Small intestine (tissue), 7 donors: ENCODE measurements at regions not wholly inside any gene's neighbourhood (a gene's known extent, or its start where the extent isn't known, plus 50 kb on each side); places are given as distances from the start of the nearest gene placed in this dataset.
A peak's percentile ranks its signal among the peaks of the same experiment; 100 is the strongest.
"Not testable (repeated sequence)": the region's sequence is repeated elsewhere in the genome, so short reads cannot be mapped to it uniquely, and the experiment has no call there.

Source experiments
- DNase-seq, 2 donors: peaks; one replicate each; pipeline versions ENCODE4 v3.0.0 to v3.0.0-alpha.2; 2013
- FAIRE-seq: peaks from 2 replicates; lab custom pipeline; 2012; peaks lifted over from hg19 to GRCh38; lab: Jason Lieb, UNC
- H3K27ac ChIP-seq, 3 donors: one replicate each; pipeline ENCODE4 v1.5.1; 2013; ENCODE audit warnings: low read length in 2 of 3, mild to moderate bottlenecking in 2 of 3, control low read depth in 1 of 3, inconsistent platforms in 1 of 3, low read depth in 1 of 3, moderate library complexity in 1 of 3
- H3K27me3 ChIP-seq, 3 donors: one replicate each; pipeline ENCODE4 v1.6.1; 2013; ENCODE audit warnings: low read length in 3 of 3, inconsistent platforms in 1 of 3; ENCODE audit not compliant: control insufficient read depth in 3 of 3, insufficient read depth in 3 of 3
- H3K36me3 ChIP-seq, 3 donors: one replicate each; pipeline ENCODE4 v1.6.1; 2013; ENCODE audit warnings: low read length in 3 of 3, inconsistent platforms in 1 of 3, low read depth in 1 of 3, mild to moderate bottlenecking in 1 of 3, moderate library complexity in 1 of 3; ENCODE audit not compliant: control insufficient read depth in 3 of 3, insufficient read depth in 2 of 3
- H3K4me1 ChIP-seq, 3 donors: one replicate each; pipeline ENCODE4 v1.6.1; 2013; ENCODE audit warnings: low read length in 2 of 3, inconsistent platforms in 1 of 3, low read depth in 1 of 3, mild to moderate bottlenecking in 1 of 3, moderate library complexity in 1 of 3; ENCODE audit not compliant: control insufficient read depth in 3 of 3, insufficient read depth in 2 of 3
- H3K4me3 ChIP-seq, 3 donors: one replicate each; pipeline ENCODE4 v1.5.1; 2013; ENCODE audit warnings: low read length in 3 of 3, control low read depth in 1 of 3, inconsistent platforms in 1 of 3, low read depth in 1 of 3, mild to moderate bottlenecking in 1 of 3, moderate library complexity in 1 of 3
- H3K9me3 ChIP-seq, 2 donors: one replicate each; pipeline ENCODE4 v1.6.1; 2013; ENCODE audit warnings: low read depth in 1 of 2, low read length in 1 of 2; ENCODE audit not compliant: control insufficient read depth in 2 of 2, insufficient read depth in 1 of 2
- WGBS, 3 donors: extraction: QIAGEN DNeasy Blood & Tissue Kit; methylation state at CpG; one replicate each; pipeline ENCODE4 v1.1.7; 2013; 5-methylcytosine and 5-hydroxymethylcytosine counted together
- donor health status: healthy with polysubstance abuse.
- donor health status: control.
- donor health status: control.
- donor health status: Bipolar disorder and iron deficiency.
- donor health status: healthy.

DNA sequence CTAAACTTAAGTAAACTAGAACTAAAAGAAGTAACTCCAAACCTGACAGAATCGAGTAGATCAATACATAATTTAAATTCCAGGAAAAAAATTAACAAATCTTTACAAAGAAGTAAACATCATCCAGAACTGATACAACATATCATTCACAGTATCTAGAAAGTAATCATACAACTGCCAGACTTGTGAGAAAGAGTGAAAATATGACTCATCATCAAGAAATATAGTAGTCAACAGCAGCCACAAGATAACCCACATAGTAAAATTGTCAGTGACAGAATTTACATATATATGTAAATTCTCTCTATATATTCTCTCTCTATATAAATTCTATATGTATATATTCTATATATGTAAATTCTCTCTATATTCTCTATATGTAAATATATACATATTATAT, 242.8 kb upstream of the RGS17 start:
- no peaks in the 10 kb centered on the region for H3K4me1 ChIP-seq
- DNase-seq: no peak
- H3K4me3 ChIP-seq: no peak overlapping the region
- no peak for FAIRE-seq
- 37 to 59% (median 59%) methylated on average over 1 of the region's 1 CpG for WGBS, 3 donors
- H3K9me3 ChIP-seq: no peaks in the 10 kb centered on the region
- no peaks in the 10 kb centered on the region for H3K27me3 ChIP-seq
- H3K36me3 ChIP-seq: no peaks in the 10 kb centered on the region
- no peak overlapping the region for H3K27ac ChIP-seq

- Histone ChIP-seq H3K27ac (no peak overlapping the region), H3K4me3 (no peak overlapping the region), H3K9me3 (no peaks in the 10 kb centered on the region), H3K4me1 (no peaks in the 10 kb centered on the region), H3K36me3 (no peaks in the 10 kb centered on the region), H3K27me3 (no peaks in the 10 kb centered on the region)
- WGBS, 3 donors: 77 to 94% (median 87%) methylated on average over 5 of the region's 5 CpGs
- DNase-seq (no peak), FAIRE-seq (no peak)
Measured at GRCh38 chr6:153368131-153368530, 237.0 kb upstream of the RGS17 start.

GRCh38 chr6:153367021-153367420, 235.9 kb upstream of the RGS17 start:
- no peaks in the 10 kb centered on the region for H3K4me1 ChIP-seq
- no peak overlapping the region for H3K27ac ChIP-seq
- WGBS, 3 donors: 61 to 82% (median 81%) methylated on average over 6 of the region's 6 CpGs
- FAIRE-seq (no peak), DNase-seq (no peak)
- no peak overlapping the region for H3K4me3 ChIP-seq
- no peaks in the 10 kb centered on the region for H3K36me3 ChIP-seq
- H3K27me3 ChIP-seq: no peaks in the 10 kb centered on the region
- H3K9me3 ChIP-seq: no peaks in the 10 kb centered on the region

DNA sequence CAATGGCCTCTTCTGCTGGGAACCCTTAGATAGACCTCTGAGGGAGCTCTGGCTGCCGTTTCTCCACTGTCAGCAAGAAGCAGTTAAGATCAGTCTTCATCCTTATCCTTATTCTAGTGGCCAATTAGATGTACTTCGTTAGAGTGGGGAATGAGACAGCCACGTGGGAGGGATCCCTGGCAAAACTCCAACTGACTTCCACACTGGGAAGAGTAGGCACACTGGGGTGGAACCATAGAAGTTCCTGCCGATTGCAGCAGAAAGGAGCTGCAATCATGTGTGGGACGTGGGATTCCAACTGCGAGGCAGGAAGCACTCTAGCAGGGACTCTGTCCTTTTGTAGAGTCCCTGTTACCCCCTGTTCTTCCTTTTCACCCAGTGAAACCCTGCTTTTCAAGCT, 226.3 kb upstream of the RGS17 start:
- no peak overlapping the region for H3K27ac ChIP-seq
- 64 to 73% (median 68%) methylated on average over 6 of the region's 6 CpGs for WGBS, 3 donors
- no peak for DNase-seq
- no peak for FAIRE-seq
- no peaks in the 10 kb centered on the region for H3K4me1 ChIP-seq
- no peaks in the 10 kb centered on the region for H3K27me3 ChIP-seq
- H3K36me3 ChIP-seq: no peaks in the 10 kb centered on the region
- peaks cover 0 to 6% of the 10 kb centered on the region in 2 donors for H3K9me3 ChIP-seq
- H3K4me3 ChIP-seq: no peak overlapping the region

DNA sequence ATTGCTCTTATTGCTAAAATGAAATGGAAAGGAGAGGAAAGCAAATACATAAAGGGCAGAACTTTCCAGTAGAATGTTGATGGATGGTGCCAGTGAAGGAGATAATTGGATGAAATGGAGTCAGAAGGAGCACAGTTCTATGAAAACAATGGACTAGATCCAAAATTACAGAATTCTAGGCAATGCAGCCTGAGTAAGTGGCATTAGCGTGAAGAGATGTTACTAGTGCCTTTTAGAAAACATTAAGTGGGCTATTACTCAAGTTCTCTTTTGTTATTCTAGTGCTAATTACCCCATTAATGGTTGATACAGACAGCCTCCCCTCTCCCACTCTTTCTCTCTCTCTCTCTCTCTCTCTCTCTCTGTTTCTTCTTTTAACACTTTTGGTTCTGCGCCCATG, 209.5 kb upstream of the RGS17 start:
- DNase-seq (no peak), FAIRE-seq (no peak)
- Histone ChIP-seq H3K9me3 (no peaks in the 10 kb centered on the region), H3K4me1 (no peaks in the 10 kb centered on the region), H3K27me3 (no peaks in the 10 kb centered on the region), H3K4me3 (no peak overlapping the region), H3K27ac (no peak overlapping the region), H3K36me3 (no peaks in the 10 kb centered on the region)
- WGBS, 3 donors: 71 to 77% (median 75%) methylated on average over 2 of the region's 2 CpGs

DNA sequence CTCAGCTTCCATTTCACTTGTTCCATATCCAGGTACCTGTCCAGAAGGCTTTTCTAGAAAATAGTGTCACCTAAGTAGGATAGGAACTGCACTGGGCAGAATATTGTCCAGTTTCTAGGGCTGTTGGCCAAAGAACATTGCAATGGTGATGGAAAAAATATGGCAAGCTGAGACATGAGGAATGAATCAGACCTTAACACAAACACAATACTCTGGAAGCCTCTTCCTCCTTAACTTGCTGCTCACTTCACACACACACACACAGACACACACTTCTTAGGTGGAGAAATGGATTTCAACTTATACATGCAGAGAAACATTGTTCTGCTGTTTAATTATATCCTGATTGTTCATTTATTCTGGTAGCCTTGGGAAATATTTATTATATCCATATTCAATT, 203.0 kb upstream of the RGS17 start:
- Histone ChIP-seq H3K4me1 (no peaks in the 10 kb centered on the region), H3K27ac (no peak overlapping the region), H3K36me3 (no peaks in the 10 kb centered on the region), H3K9me3 (no peaks in the 10 kb centered on the region), H3K27me3 (no peaks in the 10 kb centered on the region), H3K4me3 (no peak overlapping the region)
- FAIRE-seq (no peak), DNase-seq (no peak)

GRCh38 chr6:153331221-153331620, 200.1 kb upstream of the RGS17 start:
- H3K4me1 ChIP-seq, H3K9me3 ChIP-seq, H3K36me3 ChIP-seq, DNase-seq, H3K27ac ChIP-seq, H3K4me3 ChIP-seq, H3K27me3 ChIP-seq, FAIRE-seq: not testable (repeated sequence)

DNA sequence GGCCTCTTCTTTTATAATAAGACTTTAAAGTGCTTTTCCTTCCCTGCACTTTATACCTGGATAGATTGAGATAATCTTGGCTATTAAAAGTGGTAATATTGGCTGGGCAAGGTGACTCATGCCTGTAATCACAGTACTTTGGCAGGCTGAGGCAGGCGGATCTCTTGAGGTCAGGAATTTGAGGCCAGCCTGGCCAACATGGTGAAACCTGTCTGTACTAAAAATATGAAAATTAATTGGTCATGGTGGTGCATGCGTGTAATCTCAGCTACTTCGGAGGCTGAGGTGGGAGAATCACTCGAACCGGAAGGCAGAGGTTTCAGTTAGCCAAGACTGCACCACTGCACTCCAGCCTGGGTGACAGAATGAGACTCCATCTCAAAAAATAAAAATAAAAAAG, 197.1 kb upstream of the RGS17 start:
- H3K4me3 ChIP-seq: no peak overlapping the region
- H3K9me3 ChIP-seq: no peaks in the 10 kb centered on the region
- FAIRE-seq (no peak), DNase-seq (peak in 1 of 2 donors; percentile 11)
- no peaks in the 10 kb centered on the region for H3K4me1 ChIP-seq
- WGBS, 3 donors: 50 to 87% (median 76%) methylated on average over 5 of the region's 5 CpGs
- H3K36me3 ChIP-seq: no peaks in the 10 kb centered on the region
- no peaks in the 10 kb centered on the region for H3K27me3 ChIP-seq
- H3K27ac ChIP-seq: no peak overlapping the region

DNA sequence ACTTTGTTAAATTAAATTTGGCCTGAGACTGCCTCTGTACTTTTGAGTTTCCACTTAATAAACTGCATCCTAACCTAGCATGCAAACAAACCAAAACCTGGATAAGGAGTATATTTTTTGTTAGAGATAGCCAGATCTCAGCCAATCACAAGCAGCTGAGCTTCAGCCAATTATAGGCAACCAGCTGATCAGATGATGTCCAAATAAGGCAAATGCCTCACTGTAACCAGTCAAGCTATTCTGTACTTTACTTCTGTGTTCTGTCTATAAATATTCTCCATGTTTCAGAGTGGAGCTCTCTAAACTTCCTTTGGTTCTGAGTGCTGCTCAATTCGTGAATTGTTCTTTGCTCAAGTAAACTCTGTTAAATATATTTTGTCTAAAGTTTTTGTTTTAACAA, 194.6 kb upstream of the RGS17 start:
- FAIRE-seq: no peak

More for the DNA sequence above, 194.6 kb upstream of the RGS17 start:
- WGBS, 3 donors: 46 to 57% (median 49%) methylated on average over 1 of the region's 1 CpG
- H3K36me3 ChIP-seq: no peaks in the 10 kb centered on the region
- H3K27ac ChIP-seq: no peak overlapping the region
- no peak for DNase-seq
- H3K4me1 ChIP-seq: no peaks in the 10 kb centered on the region
- no peaks in the 10 kb centered on the region for H3K27me3 ChIP-seq
- no peaks in the 10 kb centered on the region for H3K9me3 ChIP-seq
- no peak overlapping the region for H3K4me3 ChIP-seq
